ENCODE measurements at regions not wholly inside any gene's neighbourhood (a gene's known extent, or its start where the extent isn't known, plus 50 kb on each side); places are given as distances from the start of the nearest gene placed in this dataset.

- no peak overlapping the region for H3K4me3 ChIP-seq (ENCODE audit: low read depth, low read length, poor library complexity, severe bottlenecking)
- BruUV-seq (replicated peaks) = no TSS peak
- no peak for DNase-seq (ENCODE audit: low spot score)
- no peaks in the 10 kb centered on the region for H3K9me3 ChIP-seq (ENCODE audit: low read depth, low read length, poor library complexity, severe bottlenecking)
- POLR2A ChIA-PET (ENCODE audit: low non-redundant PET) = no interaction called here
- TF ChIP-seq CTCF (conservative IDR thresholded peaks at IDR 0.05; ENCODE audit: low read depth, low read length) (no peak), EZH2 (IDR thresholded peaks at IDR 0.05; ENCODE audit: borderline replicate concordance, low read depth, low read length, poor library complexity, severe bottlenecking) (no peak)
- CTCF ChIA-PET = no interaction called here
- no peaks in the 10 kb centered on the region for H3K27me3 ChIP-seq (replicated peaks; ENCODE audit: insufficient read depth, low read depth, low read length, poor library complexity)
- H3K27ac ChIP-seq (ENCODE audit: low read depth, low read length, poor library complexity, severe bottlenecking) = no peak overlapping the region
- H3K4me1 ChIP-seq (ENCODE audit: insufficient read depth, low read length, poor library complexity, severe bottlenecking) = no peaks in the 10 kb centered on the region
- intact Hi-C loops (cut with micrococcal nuclease; ENCODE audit: unreplicated experiment) = no loop called here
- no peaks in the 10 kb centered on the region for H3K36me3 ChIP-seq (ENCODE audit: insufficient read depth, low read length, poor library complexity, severe bottlenecking)
Measured at GRCh38 chr1:2962946-2963345, 58.3 kb upstream of the ACTRT2 start.

- Histone ChIP-seq H3K9me3 (ENCODE audit: low read depth, low read length, poor library complexity, severe bottlenecking) (no peaks in the 10 kb centered on the region), H3K36me3 (ENCODE audit: insufficient read depth, low read length, poor library complexity, severe bottlenecking) (no peaks in the 10 kb centered on the region), H3K4me1 (ENCODE audit: insufficient read depth, low read length, poor library complexity, severe bottlenecking) (no peaks in the 10 kb centered on the region), H3K27ac (ENCODE audit: low read depth, low read length, poor library complexity, severe bottlenecking) (no peak overlapping the region), H3K27me3 (replicated peaks; ENCODE audit: insufficient read depth, low read depth, low read length, poor library complexity) (no peaks in the 10 kb centered on the region), H3K4me3 (ENCODE audit: low read depth, low read length, poor library complexity, severe bottlenecking) (no peak overlapping the region)
- intact Hi-C loops (cut with micrococcal nuclease; ENCODE audit: unreplicated experiment) = no loop called here
- BruUV-seq (replicated peaks) = no TSS peak
- POLR2A ChIA-PET (ENCODE audit: low non-redundant PET) = no interaction called here
- TF ChIP-seq EZH2 (IDR thresholded peaks at IDR 0.05; ENCODE audit: borderline replicate concordance, low read depth, low read length, poor library complexity, severe bottlenecking) (no peak), CTCF (conservative IDR thresholded peaks at IDR 0.05; ENCODE audit: low read depth, low read length) (no peak)
- DNase-seq (ENCODE audit: low spot score) = no peak
- CTCF ChIA-PET = no interaction called here
Measured at GRCh38 chr1:2965676-2966075, 55.6 kb upstream of the ACTRT2 start.

- intact Hi-C loops (cut with micrococcal nuclease; ENCODE audit: unreplicated experiment) = no loop called here
- H3K27ac ChIP-seq (ENCODE audit: low read depth, low read length, poor library complexity, severe bottlenecking) = no peak overlapping the region
- no peaks in the 10 kb centered on the region for H3K36me3 ChIP-seq (ENCODE audit: insufficient read depth, low read length, poor library complexity, severe bottlenecking)
- H3K9me3 ChIP-seq (ENCODE audit: low read depth, low read length, poor library complexity, severe bottlenecking) = no peaks in the 10 kb centered on the region
- no peak for TF ChIP-seq EZH2 (IDR thresholded peaks at IDR 0.05; ENCODE audit: borderline replicate concordance, low read depth, low read length, poor library complexity, severe bottlenecking)
- no peak for TF ChIP-seq CTCF (conservative IDR thresholded peaks at IDR 0.05; ENCODE audit: low read depth, low read length)
- no peaks in the 10 kb centered on the region for H3K4me1 ChIP-seq (ENCODE audit: insufficient read depth, low read length, poor library complexity, severe bottlenecking)
- no peak overlapping the region for H3K4me3 ChIP-seq (ENCODE audit: low read depth, low read length, poor library complexity, severe bottlenecking)
- no peak for DNase-seq (ENCODE audit: low spot score)
- H3K27me3 ChIP-seq (replicated peaks; ENCODE audit: insufficient read depth, low read depth, low read length, poor library complexity) = no peaks in the 10 kb centered on the region
- no TSS peak for BruUV-seq (replicated peaks)
- POLR2A ChIA-PET (ENCODE audit: low non-redundant PET) = no interaction called here
- CTCF ChIA-PET = no interaction called here
Measured at GRCh38 chr1:2966449-2967328, 54.6 kb upstream of the ACTRT2 start.
